Spleen (tissue), 11 donors: ENCODE measurements at regions not wholly inside any gene's neighbourhood (a gene's known extent, or its start where the extent isn't known, plus 50 kb on each side); places are given as distances from the start of the nearest gene placed in this dataset.

ENCODE experiments used
- DNase-seq: peaks from one replicate; pipeline ENCODE4 v3.0.0-alpha.2; 2020
- H3K27ac ChIP-seq, 8 donors: fragments of 200-600 bp; sonication (generic) in 7 of 8; 1 replicate in 4 of 8; 2 replicates in 4 of 8; pipeline versions ENCODE4 v1.5.0 to v1.8.0; 2016 to 2021; ENCODE audit warnings: inconsistent platforms in 4 of 8, mild to moderate bottlenecking in 4 of 8, moderate library complexity in 1 of 8
- H3K27me3 ChIP-seq, 7 donors: fragments of 200-600 bp; sonication (generic) in 6 of 7; replicated peaks in 1 of 7; 1 replicate in 4 of 7; 2 replicates in 3 of 7; pipeline versions ENCODE4 v1.5.0 to v1.8.0; 2016 to 2021; ENCODE audit warnings: inconsistent platforms in 3 of 7, mild to moderate bottlenecking in 1 of 7
- H3K36me3 ChIP-seq, 6 donors: fragments of 200-600 bp; sonication (generic) in 5 of 6; 1 replicate in 4 of 6; 2 replicates in 2 of 6; pipeline versions ENCODE4 v1.5.0 to v1.8.0; 2016 to 2021; ENCODE audit warnings: inconsistent platforms in 2 of 6
- H3K4me1 ChIP-seq, 6 donors: fragments of 200-600 bp; sonication (generic) in 5 of 6; 1 replicate in 3 of 6; 2 replicates in 3 of 6; pipeline versions ENCODE4 v1.5.0 to v1.8.0; 2016 to 2021; ENCODE audit warnings: inconsistent platforms in 3 of 6
- H3K4me3 ChIP-seq, 8 donors: fragments of 200-600 bp; sonication (generic) in 7 of 8; 1 replicate in 4 of 8; 2 replicates in 4 of 8; pipeline versions ENCODE4 v1.5.0 to v1.8.0; 2016 to 2021; ENCODE audit warnings: inconsistent platforms in 4 of 8, mild to moderate bottlenecking in 4 of 8, moderate library complexity in 2 of 8
- H3K9me3 ChIP-seq, 8 donors: fragments of 200-600 bp; sonication (generic) in 7 of 8; 1 replicate in 4 of 8; 2 replicates in 4 of 8; pipeline versions ENCODE4 v1.5.0 to v1.8.0; 2016 to 2021; ENCODE audit warnings: inconsistent platforms in 4 of 8
- CTCF ChIP-seq, 11 experiments: fragments of 200-600 bp in 7 of 11; fragments of 450-650 bp in 4 of 11; sonication (generic) in 4 of 11; IDR thresholded peaks in 8 of 11; conservative IDR thresholded peaks in 3 of 11; 1 replicate in 7 of 11; 2 replicates in 4 of 11; pipeline versions ENCODE4 v1.4.0 to v1.8.0; 2016 to 2021; ENCODE audit warnings: antibody characterized with exemption in 11 of 11, inconsistent platforms in 4 of 11, mild to moderate bottlenecking in 1 of 11
- POLR2A ChIP-seq, 3 donors: fragments of 450-650 bp; IDR thresholded peaks; one replicate each; pipeline ENCODE4 v1.5.1; 2017; ENCODE audit warnings: antibody characterized with exemption in 3 of 3, mild to moderate bottlenecking in 1 of 3
- POLR2AphosphoS5 ChIP-seq, 3 donors: sonication (generic); formaldehyde crosslinking; IDR thresholded peaks; one replicate each; pipeline ENCODE4 v1.5.1; 2017; ENCODE audit warnings: antibody characterized with exemption in 3 of 3
- WGBS, 5 donors: extraction: QIAGEN DNeasy Blood & Tissue Kit in 3 of 5; methylation state at CpG; one replicate each; pipeline versions ENCODE4 v1.1.5 to v1.1.7; 2013 to 2018; 5-methylcytosine and 5-hydroxymethylcytosine counted together
- intact Hi-C: fragments of 100-400 bp; cut with DNase I; formaldehyde crosslinking; loops from one replicate; pipeline ENCODE4 v1.15.0; 2023; ENCODE audit warnings: low total_unique reads
- donor health status: healthy with polysubstance abuse.
- donor health status: DM: no; HTN: no; CAD: no; lungs with moderate emphysema.
- donor health status: DM: no; HTN: no; CAD: no.
- donor health status: Bipolar disorder and iron deficiency.
- donor health status: healthy.
- donor health status: DM: no; HTN: no; CAD: no.
- donor health status: DM: yes; HTN: yes; CAD: no.

GRCh38 chr13:99892196-99892613 is 79.4 kb downstream of the ZIC5 start:
- 78 to 89% (median 78%) methylated on average over 8 of the region's 8 CpGs for WGBS, 5 donors
- Histone ChIP-seq H3K27ac (no peak overlapping the region), H3K27me3 (peaks cover 0 to 44% (median 27%) of the 10 kb centered on the region in 7 donors), H3K4me1 (peaks cover 0 to 23% (median 14%) of the 10 kb centered on the region in 6 donors), H3K4me3 (no peak overlapping the region), H3K36me3 (no peaks in the 10 kb centered on the region), H3K9me3 (no peaks in the 10 kb centered on the region)
- intact Hi-C loops, result no loop called here
- TF ChIP-seq POLR2A (IDR thresholded peaks at IDR 0.05) (no peak), CTCF (IDR thresholded peaks at IDR 0.05 in 8 of 11, conservative IDR thresholded peaks at IDR 0.05 in 3 of 11) (no peak), POLR2AphosphoS5 (IDR thresholded peaks at IDR 0.05) (no peak)
- no peak for DNase-seq

- WGBS, 5 donors, result 89 to 97% (median 96%) methylated on average over 4 of the region's 4 CpGs
- H3K27ac ChIP-seq, result no peak overlapping the region
- H3K36me3 ChIP-seq, result no peaks in the 10 kb centered on the region
- TF ChIP-seq CTCF (IDR thresholded peaks at IDR 0.05 in 8 of 11, conservative IDR thresholded peaks at IDR 0.05 in 3 of 11) (no peak), POLR2A (IDR thresholded peaks at IDR 0.05) (no peak), POLR2AphosphoS5 (IDR thresholded peaks at IDR 0.05) (no peak)
- no peaks in the 10 kb centered on the region for H3K9me3 ChIP-seq
- H3K27me3 ChIP-seq, result no peaks in the 10 kb centered on the region
- peaks cover 0 to 13% (median 1%) of the 10 kb centered on the region in 6 donors for H3K4me1 ChIP-seq
- intact Hi-C loops, result no loop called here
- H3K4me3 ChIP-seq, result no peak overlapping the region
- no peak for DNase-seq
Measured at GRCh38 chr13:99886706-99887105, 84.9 kb downstream of the ZIC5 start.

- H3K9me3 ChIP-seq, result no peaks in the 10 kb centered on the region
- H3K4me3 ChIP-seq, result no peak overlapping the region
- peaks cover 0 to 13% (median 1%) of the 10 kb centered on the region in 6 donors for H3K4me1 ChIP-seq
- no peaks in the 10 kb centered on the region for H3K36me3 ChIP-seq
- no peak overlapping the region for H3K27ac ChIP-seq
- no peak for TF ChIP-seq CTCF (IDR thresholded peaks at IDR 0.05 in 8 of 11, conservative IDR thresholded peaks at IDR 0.05 in 3 of 11)
- no peak for TF ChIP-seq POLR2AphosphoS5 (IDR thresholded peaks at IDR 0.05)
- TF ChIP-seq POLR2A (IDR thresholded peaks at IDR 0.05), result no peak
- no peak for DNase-seq
- H3K27me3 ChIP-seq, result no peaks in the 10 kb centered on the region
- intact Hi-C loops, result no loop called here
- WGBS, 5 donors, result 73 to 85% (median 79%) methylated on average over 6 of the region's 6 CpGs
Measured at GRCh38 chr13:99884913-99885312, 86.7 kb downstream of the ZIC5 start.

GRCh38 chr13:99883805-99884204 is 87.8 kb downstream of the ZIC5 start:
- H3K36me3 ChIP-seq, result no peaks in the 10 kb centered on the region
- WGBS, 5 donors, result 67 to 95% (median 84%) methylated on average over 2 of the region's 2 CpGs
- TF ChIP-seq POLR2A (IDR thresholded peaks at IDR 0.05) (no peak), POLR2AphosphoS5 (IDR thresholded peaks at IDR 0.05) (no peak), CTCF (IDR thresholded peaks at IDR 0.05 in 8 of 11, conservative IDR thresholded peaks at IDR 0.05 in 3 of 11) (no peak)
- peaks cover 0 to 13% (median 1%) of the 10 kb centered on the region in 6 donors for H3K4me1 ChIP-seq
- no peak for DNase-seq
- no peaks in the 10 kb centered on the region for H3K27me3 ChIP-seq
- no peak overlapping the region for H3K4me3 ChIP-seq
- intact Hi-C loops, result no loop called here
- H3K9me3 ChIP-seq, result no peaks in the 10 kb centered on the region
- H3K27ac ChIP-seq, result no peak overlapping the region
